B cell (primary cell): ENCODE measurements at regions not wholly inside any gene's neighbourhood (a gene's known extent, or its start where the extent isn't known, plus 50 kb on each side); places are given as distances from the start of the nearest gene placed in this dataset.

Experiments used
- EZH2 ChIP-seq: IDR thresholded peaks from 2 replicates; pipeline ENCODE4 v1.6.1; 2012; ENCODE audit warnings: borderline replicate concordance, low read depth, mild to moderate bottlenecking, moderate library complexity, low read length; ENCODE audit not compliant: insufficient read depth, poor library complexity, severe bottlenecking
- TF ChIP-seq, protein P1 (sequence below): fragments of 200-600 bp; IDR thresholded peaks from one replicate; pipeline ENCODE4 v1.8.0; 2022; ENCODE audit warnings: antibody characterized with exemption, mild to moderate bottlenecking

DNA sequence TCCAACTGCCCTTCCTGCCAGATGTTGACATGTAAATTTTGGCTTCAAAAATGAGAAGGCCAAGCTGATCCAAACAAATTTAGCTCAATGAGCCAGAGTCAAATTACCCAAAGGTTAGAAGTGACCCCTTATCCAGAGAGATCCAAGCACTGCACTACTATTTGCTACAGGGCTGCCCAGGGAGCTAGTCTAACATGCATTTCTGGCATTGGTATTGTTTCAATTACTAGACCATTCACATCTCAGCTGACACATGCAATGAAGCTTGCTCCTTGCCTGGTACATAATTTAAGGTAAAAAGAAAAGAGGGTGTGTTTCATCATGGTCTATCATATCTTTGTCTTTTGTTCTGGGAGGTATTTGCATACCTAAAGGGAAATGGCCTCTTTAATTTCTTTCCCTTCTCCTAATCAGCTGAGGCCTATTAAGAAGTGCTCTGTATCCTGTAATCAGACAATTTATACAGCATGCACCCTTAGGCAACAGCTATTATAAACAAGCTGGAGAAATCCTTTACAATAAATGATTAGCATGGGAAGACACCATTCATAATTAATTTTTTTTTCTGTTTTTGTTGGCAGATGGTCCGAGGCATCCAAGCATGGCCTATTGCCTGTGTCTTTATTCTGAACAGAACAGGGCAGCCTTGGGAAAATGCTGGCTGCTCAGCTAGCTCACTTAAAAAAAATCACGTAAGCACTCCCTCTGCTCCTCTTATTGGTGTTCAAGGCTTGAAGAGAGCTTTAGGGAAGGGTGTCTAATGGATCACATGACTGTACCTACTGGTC, 161.5 kb upstream of the SALL1 start:
- TF ChIP-seq, protein P1, sequence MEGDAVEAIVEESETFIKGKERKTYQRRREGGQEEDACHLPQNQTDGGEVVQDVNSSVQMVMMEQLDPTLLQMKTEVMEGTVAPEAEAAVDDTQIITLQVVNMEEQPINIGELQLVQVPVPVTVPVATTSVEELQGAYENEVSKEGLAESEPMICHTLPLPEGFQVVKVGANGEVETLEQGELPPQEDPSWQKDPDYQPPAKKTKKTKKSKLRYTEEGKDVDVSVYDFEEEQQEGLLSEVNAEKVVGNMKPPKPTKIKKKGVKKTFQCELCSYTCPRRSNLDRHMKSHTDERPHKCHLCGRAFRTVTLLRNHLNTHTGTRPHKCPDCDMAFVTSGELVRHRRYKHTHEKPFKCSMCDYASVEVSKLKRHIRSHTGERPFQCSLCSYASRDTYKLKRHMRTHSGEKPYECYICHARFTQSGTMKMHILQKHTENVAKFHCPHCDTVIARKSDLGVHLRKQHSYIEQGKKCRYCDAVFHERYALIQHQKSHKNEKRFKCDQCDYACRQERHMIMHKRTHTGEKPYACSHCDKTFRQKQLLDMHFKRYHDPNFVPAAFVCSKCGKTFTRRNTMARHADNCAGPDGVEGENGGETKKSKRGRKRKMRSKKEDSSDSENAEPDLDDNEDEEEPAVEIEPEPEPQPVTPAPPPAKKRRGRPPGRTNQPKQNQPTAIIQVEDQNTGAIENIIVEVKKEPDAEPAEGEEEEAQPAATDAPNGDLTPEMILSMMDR: no peak
- TF ChIP-seq EZH2: no peak
